H1 (cell line): ENCODE measurements at regions not wholly inside any gene's neighbourhood (a gene's known extent, or its start where the extent isn't known, plus 50 kb on each side); places are given as distances from the start of the nearest gene placed in this dataset.

ENCODE experiments used
- FOSL1 ChIP-seq: IDR thresholded peaks from 2 replicates; pipeline ENCODE4 v1.6.1; 2011; ENCODE audit warnings: mild to moderate bottlenecking, low read depth, low read length, moderate library complexity; ENCODE audit not compliant: insufficient read depth
- POU5F1 ChIP-seq: IDR thresholded peaks from 2 replicates; pipeline ENCODE4 v1.6.1; 2011; ENCODE audit warnings: low read depth, mild to moderate bottlenecking, low read length, moderate library complexity
- SRF ChIP-seq: IDR thresholded peaks from 2 replicates; pipeline ENCODE4 v1.6.1; 2011; ENCODE audit warnings: mild to moderate bottlenecking, low read depth, low read length, moderate library complexity

- no peak for TF ChIP-seq FOSL1
- no peak for TF ChIP-seq POU5F1
- no peak for TF ChIP-seq SRF
These were observed 233.2 kb downstream of the NMUR2 start (continued) for GRCh38 chr5:152171888-152172287.
